Activated CD8-positive, alpha-beta memory T cell treated with anti-CD3 and anti-CD28 coated beads, Interleukin-2, amount 10 ng/mL, durations not matched to agents 7 days and 5 days (primary cell): ENCODE measurements at regions not wholly inside any gene's neighbourhood (a gene's known extent, or its start where the extent isn't known, plus 50 kb on each side); places are given as distances from the start of the nearest gene placed in this dataset.

ENCODE experiments used
- ATAC-seq: fragments of 150-1000 bp; cut with Tn5 transposase; one replicate; pipeline ENCODE4 v1.10.0; 2021; ENCODE audit warnings: moderate library complexity
- CTCF ChIA-PET: fragments of 350-600 bp; sonication (Branson Sonifier 250); formaldehyde crosslinking; loops from one replicate; lab custom pipeline; 2021; ENCODE audit warnings: antibody characterized with exemption; lab: Charles Lee
- DNase-seq: peaks from one replicate; pipeline ENCODE4 v3.0.0-alpha.2; 2020
- H3K27ac Mint-ChIP-seq: one replicate; pipeline ENCODE4 v1.8.0; 2021; ENCODE audit warnings: mild to moderate bottlenecking, mixed read lengths
- H3K27me3 Mint-ChIP-seq: one replicate; pipeline ENCODE4 v1.8.0; 2021; ENCODE audit warnings: mixed read lengths
- H3K36me3 Mint-ChIP-seq: one replicate; pipeline ENCODE4 v1.8.0; 2021; ENCODE audit warnings: mild to moderate bottlenecking, mixed read lengths
- H3K4me1 Mint-ChIP-seq: one replicate; pipeline ENCODE4 v1.8.0; 2021; ENCODE audit warnings: mixed read lengths
- H3K4me3 Mint-ChIP-seq: one replicate; pipeline ENCODE4 v1.8.0; 2021; ENCODE audit warnings: mild to moderate bottlenecking, moderate library complexity, mixed read lengths
- H3K9me3 Mint-ChIP-seq: one replicate; pipeline ENCODE4 v1.8.0; 2022; ENCODE audit warnings: low read depth, mixed read lengths

- Mint-ChIP-seq H3K36me3 (no peaks in the 10 kb centered on the region), H3K27me3 (peaks cover 2% of the 10 kb centered on the region), H3K4me1 (no peaks in the 10 kb centered on the region), H3K4me3 (no peak overlapping the region), H3K27ac (no peak overlapping the region), H3K9me3 (no peaks in the 10 kb centered on the region)
- DNase-seq (peak; percentile 65), ATAC-seq (peak; percentile 39)
- CTCF ChIA-PET: interaction anchor here (1.0 to 3.5 kb wide), 21 partner anchors 9 to 632 kb away, joined by 3 to 16 read pairs (median 4); no protein-coding TSS in a partner anchor
Observed at GRCh38 chr19:29263305-29264135, 50.6 kb upstream of the UQCRFS1 start.

GRCh38 chr19:29264897-29265296 lies 51.9 kb upstream of the UQCRFS1 start:
- Mint-ChIP-seq H3K9me3 (no peaks in the 10 kb centered on the region), H3K27me3 (peaks cover 11% of the 10 kb centered on the region), H3K4me3 (no peak overlapping the region), H3K4me1 (no peaks in the 10 kb centered on the region), H3K36me3 (no peaks in the 10 kb centered on the region), H3K27ac (no peak overlapping the region)
- CTCF ChIA-PET: interaction anchor here (1.2 to 3.5 kb wide), 3 partner anchors 8 to 528 kb away, joined by 3 to 16 read pairs (median 11); no protein-coding TSS in a partner anchor
- ATAC-seq (no peak), DNase-seq (no peak)

- Mint-ChIP-seq H3K27ac (no peak overlapping the region), H3K4me3 (no peak overlapping the region), H3K9me3 (no peaks in the 10 kb centered on the region), H3K36me3 (no peaks in the 10 kb centered on the region), H3K4me1 (no peaks in the 10 kb centered on the region), H3K27me3 (peaks cover 11% of the 10 kb centered on the region)
- CTCF ChIA-PET: interaction anchor here (1.2 to 3.5 kb wide), 2 partner anchors 10 to 529 kb away, joined by 3 to 16 read pairs; no protein-coding TSS in a partner anchor
- DNase-seq: no peak
- no peak for ATAC-seq
Observed at GRCh38 chr19:29265436-29265835, 52.5 kb upstream of the UQCRFS1 start.

GRCh38 chr19:29266001-29266400 lies 53.0 kb upstream of the UQCRFS1 start:
- Mint-ChIP-seq H3K4me3 (no peak overlapping the region), H3K27me3 (peaks cover 11% of the 10 kb centered on the region)
- ATAC-seq: no peak

GRCh38 chr19:29266603-29267002 lies 53.7 kb upstream of the UQCRFS1 start:
- no peak for DNase-seq
- ATAC-seq: no peak
- Mint-ChIP-seq H3K4me1 (no peaks in the 10 kb centered on the region), H3K27ac (no peak overlapping the region), H3K9me3 (no peaks in the 10 kb centered on the region), H3K4me3 (no peak overlapping the region), H3K36me3 (no peaks in the 10 kb centered on the region), H3K27me3 (peaks cover 11% of the 10 kb centered on the region)
- CTCF ChIA-PET: no interaction called here

More at GRCh38 chr19:29266001-29266400, 53.0 kb upstream of the UQCRFS1 start:
- DNase-seq: no peak
- Mint-ChIP-seq H3K9me3 (no peaks in the 10 kb centered on the region), H3K36me3 (no peaks in the 10 kb centered on the region), H3K27ac (no peak overlapping the region), H3K4me1 (no peaks in the 10 kb centered on the region)
- CTCF ChIA-PET: interaction anchor here (1.2 kb wide), 1 partner anchor 529 kb away, joined by 3 read pairs; no protein-coding TSS in a partner anchor

- H3K4me1 Mint-ChIP-seq: no peaks in the 10 kb centered on the region
- peaks cover 9% of the 10 kb centered on the region for H3K27me3 Mint-ChIP-seq
- no peaks in the 10 kb centered on the region for H3K36me3 Mint-ChIP-seq
- ATAC-seq: no peak
- H3K27ac Mint-ChIP-seq: no peak overlapping the region
- CTCF ChIA-PET: no interaction called here
- H3K4me3 Mint-ChIP-seq: no peak overlapping the region
- no peaks in the 10 kb centered on the region for H3K9me3 Mint-ChIP-seq
- no peak for DNase-seq
Observed at GRCh38 chr19:29267701-29268100, 54.8 kb upstream of the UQCRFS1 start.

- CTCF ChIA-PET: no interaction called here
- no peak overlapping the region for H3K4me3 Mint-ChIP-seq
- H3K27ac Mint-ChIP-seq: no peak overlapping the region
- peaks cover 9% of the 10 kb centered on the region for H3K27me3 Mint-ChIP-seq
- ATAC-seq (no peak), DNase-seq (no peak)
- no peaks in the 10 kb centered on the region for H3K36me3 Mint-ChIP-seq
- H3K4me1 Mint-ChIP-seq: no peaks in the 10 kb centered on the region
- H3K9me3 Mint-ChIP-seq: no peaks in the 10 kb centered on the region
Observed at GRCh38 chr19:29268103-29268502, 55.2 kb upstream of the UQCRFS1 start.

- H3K27me3 Mint-ChIP-seq: peaks cover 9% of the 10 kb centered on the region
- CTCF ChIA-PET: no interaction called here
- ATAC-seq: no peak
Observed at GRCh38 chr19:29268721-29269393, 55.9 kb upstream of the UQCRFS1 start.

GRCh38 chr19:29269641-29270040 lies 56.7 kb upstream of the UQCRFS1 start:
- Mint-ChIP-seq H3K27ac (no peak overlapping the region), H3K36me3 (no peaks in the 10 kb centered on the region), H3K9me3 (no peaks in the 10 kb centered on the region), H3K4me1 (no peaks in the 10 kb centered on the region), H3K4me3 (no peak overlapping the region), H3K27me3 (peaks cover 9% of the 10 kb centered on the region)
- ATAC-seq (no peak), DNase-seq (no peak)
- CTCF ChIA-PET: no interaction called here

More at GRCh38 chr19:29268721-29269393, 55.9 kb upstream of the UQCRFS1 start:
- no peaks in the 10 kb centered on the region for H3K36me3 Mint-ChIP-seq
- H3K9me3 Mint-ChIP-seq: no peaks in the 10 kb centered on the region
- no peak for DNase-seq
- H3K4me1 Mint-ChIP-seq: no peaks in the 10 kb centered on the region
- H3K27ac Mint-ChIP-seq: no peak overlapping the region
- H3K4me3 Mint-ChIP-seq: no peak overlapping the region

- H3K27me3 Mint-ChIP-seq: peaks cover 9% of the 10 kb centered on the region
- H3K9me3 Mint-ChIP-seq: no peaks in the 10 kb centered on the region
- no peaks in the 10 kb centered on the region for H3K36me3 Mint-ChIP-seq
- DNase-seq (no peak), ATAC-seq (no peak)
- H3K4me1 Mint-ChIP-seq: no peaks in the 10 kb centered on the region
- H3K27ac Mint-ChIP-seq: no peak overlapping the region
- CTCF ChIA-PET: interaction anchor here (2.1 kb wide), 1 partner anchor 8 kb away, joined by 11 read pairs; no protein-coding TSS in a partner anchor
- H3K4me3 Mint-ChIP-seq: no peak overlapping the region
Observed at GRCh38 chr19:29271341-29271740, 58.4 kb upstream of the UQCRFS1 start.

GRCh38 chr19:29271911-29272310 lies 59.0 kb upstream of the UQCRFS1 start:
- Mint-ChIP-seq H3K4me3 (no peak overlapping the region), H3K27me3 (peaks cover 9% of the 10 kb centered on the region), H3K9me3 (no peaks in the 10 kb centered on the region), H3K27ac (no peak overlapping the region), H3K4me1 (peaks cover 2% of the 10 kb centered on the region), H3K36me3 (no peaks in the 10 kb centered on the region)
- DNase-seq (no peak), ATAC-seq (no peak)
- CTCF ChIA-PET: interaction anchor here (2.1 kb wide), 1 partner anchor 8 kb away, joined by 11 read pairs; no protein-coding TSS in a partner anchor

GRCh38 chr19:29273000-29273640 lies 60.2 kb upstream of the UQCRFS1 start:
- no peak overlapping the region for H3K4me3 Mint-ChIP-seq
- peaks cover 9% of the 10 kb centered on the region for H3K27me3 Mint-ChIP-seq
- no peak for ATAC-seq
- CTCF ChIA-PET: interaction anchor here (1.1 to 2.1 kb wide), 2 partner anchors 10 to 216 kb away, joined by 4 to 11 read pairs; no protein-coding TSS in a partner anchor
- no peaks in the 10 kb centered on the region for H3K36me3 Mint-ChIP-seq
- H3K27ac Mint-ChIP-seq: no peak overlapping the region
- no peak for DNase-seq
- peaks cover 13% of the 10 kb centered on the region for H3K4me1 Mint-ChIP-seq
- H3K9me3 Mint-ChIP-seq: no peaks in the 10 kb centered on the region

GRCh38 chr19:29275266-29275665 lies 62.3 kb upstream of the UQCRFS1 start:
- CTCF ChIA-PET: interaction anchor here (3.4 kb wide), 1 partner anchor 11 kb away, joined by 16 read pairs; no protein-coding TSS in a partner anchor
- H3K27me3 Mint-ChIP-seq: peaks cover 2% of the 10 kb centered on the region
- DNase-seq (no peak), ATAC-seq (no peak)
- H3K4me3 Mint-ChIP-seq: no peak overlapping the region
- H3K4me1 Mint-ChIP-seq: peaks cover 13% of the 10 kb centered on the region
- H3K27ac Mint-ChIP-seq: no peak overlapping the region
- no peaks in the 10 kb centered on the region for H3K36me3 Mint-ChIP-seq
- H3K9me3 Mint-ChIP-seq: no peaks in the 10 kb centered on the region
